ENCODE measurements at regions not wholly inside any gene's neighbourhood (a gene's known extent, or its start where the extent isn't known, plus 50 kb on each side); places are given as distances from the start of the nearest gene placed in this dataset.

GRCh38 chr19:31445406-31445805 lies 96.2 kb upstream of the TSHZ3 start:
- DNase-seq (ENCODE audit: low spot score) = no peak

DNA sequence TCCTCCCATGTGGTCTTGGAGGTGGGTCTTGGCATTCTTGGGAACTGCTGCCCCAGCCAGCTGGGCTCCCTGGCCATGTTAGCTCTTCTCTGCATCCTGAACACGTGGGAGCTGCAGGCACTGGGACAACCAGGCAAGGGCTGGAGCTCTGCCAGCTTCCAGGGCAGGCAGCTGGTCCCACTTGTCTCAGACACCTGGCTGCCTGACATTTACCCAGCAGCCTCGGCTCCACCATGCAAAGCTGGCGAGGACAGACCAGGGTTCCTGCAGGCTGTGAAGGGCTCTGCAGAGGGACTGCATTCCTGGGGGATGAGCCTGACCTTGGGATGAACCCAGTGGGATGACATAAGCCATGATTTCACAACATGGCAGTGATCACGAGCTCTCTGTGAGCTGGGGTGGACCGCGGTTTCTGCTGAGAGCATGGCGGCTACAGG lies 99.0 kb upstream of the TSHZ3 start:
- no peak for DNase-seq (ENCODE audit: low spot score)

DNA sequence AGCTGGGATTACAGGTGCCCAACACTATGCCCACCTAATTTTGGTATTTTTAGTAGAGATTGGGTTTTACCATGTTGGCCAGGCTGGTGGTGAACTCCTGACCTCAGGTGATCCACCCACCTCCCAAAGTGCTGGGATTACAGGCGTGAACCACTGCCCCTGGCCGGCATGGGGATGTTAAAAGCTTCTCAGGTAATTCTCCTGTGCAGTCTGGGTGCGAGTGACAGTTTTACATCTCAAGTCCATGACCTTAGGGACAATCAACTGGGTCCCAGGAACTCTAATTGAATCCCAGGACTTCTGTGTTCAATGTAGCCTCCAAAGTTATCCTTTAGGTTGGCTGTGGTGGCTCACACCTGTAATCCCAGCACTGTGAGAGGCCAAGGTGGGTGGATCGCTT lies 100.1 kb upstream of the TSHZ3 start:
- no peak for DNase-seq (ENCODE audit: low spot score)

GRCh38 chr19:31450696-31451095 lies 101.5 kb upstream of the TSHZ3 start:
- DNase-seq (ENCODE audit: low spot score) = no peak

- no peak for DNase-seq (ENCODE audit: low spot score)
Observed at GRCh38 chr19:31451686-31452330, 102.6 kb upstream of the TSHZ3 start.

- no peak for DNase-seq (ENCODE audit: low spot score)
Observed at GRCh38 chr19:31459430-31459829, 110.2 kb upstream of the TSHZ3 start.

DNA sequence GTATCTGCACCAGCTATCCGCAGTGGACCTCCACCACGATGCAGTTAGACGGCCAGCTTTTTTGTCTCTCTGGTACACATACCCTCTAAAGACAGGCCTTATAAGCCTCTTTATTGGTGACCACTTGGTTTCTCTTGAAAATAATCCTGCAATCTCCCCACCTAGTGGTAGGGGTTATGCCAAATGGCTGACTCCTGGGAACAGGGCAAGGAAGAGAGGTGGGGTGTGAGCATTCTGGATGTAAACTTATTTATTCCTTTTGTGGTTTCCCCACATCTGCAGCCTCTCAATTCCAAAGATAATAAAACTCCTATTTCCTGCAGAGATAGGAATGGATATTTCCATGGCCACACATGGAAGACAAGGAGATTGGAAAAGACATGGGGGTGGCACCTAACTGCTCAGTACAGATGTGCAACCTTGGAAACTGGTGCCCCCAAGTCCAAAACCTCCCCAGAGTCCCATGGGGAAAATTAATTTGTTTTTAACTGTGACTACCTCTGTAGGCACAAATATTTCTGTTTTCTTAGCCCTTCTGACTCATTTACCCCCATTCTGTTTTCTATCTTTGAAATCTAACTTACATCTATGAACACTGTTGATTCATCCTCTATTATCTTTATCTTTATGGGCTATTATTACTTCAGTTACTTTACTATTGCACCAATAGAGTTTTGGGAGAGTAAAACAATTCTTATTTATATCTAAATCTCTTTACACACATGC lies 112.7 kb upstream of the TSHZ3 start:
- no peak for DNase-seq (ENCODE audit: low spot score)

- DNase-seq (ENCODE audit: low spot score) = peak; percentile 3
Observed at GRCh38 chr19:31470229-31470939, 121.1 kb upstream of the TSHZ3 start.

DNA sequence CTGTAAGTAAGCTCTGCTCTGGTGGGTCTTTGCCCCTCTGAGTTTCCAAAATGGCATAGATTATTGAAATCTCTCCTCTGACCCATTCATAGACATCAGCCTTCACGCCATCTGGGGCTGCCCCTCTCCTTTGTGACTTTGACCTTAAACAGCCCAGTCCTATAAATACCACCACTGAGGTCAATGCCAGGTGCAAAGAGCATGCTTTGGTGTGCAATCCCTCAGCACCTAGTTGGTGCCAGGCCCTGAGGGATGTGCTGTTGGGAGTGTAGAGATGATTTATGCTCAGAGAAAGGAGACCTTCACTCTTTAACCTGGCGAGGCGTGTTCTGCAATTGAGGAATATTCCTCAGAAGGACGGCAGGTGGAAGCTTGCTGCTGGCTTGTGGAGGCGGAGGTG lies 121.7 kb upstream of the TSHZ3 start:
- DNase-seq (ENCODE audit: low spot score) = no peak

GRCh38 chr19:31478241-31478640 lies 129.0 kb upstream of the TSHZ3 start:
- DNase-seq (ENCODE audit: low spot score) = no peak

DNA sequence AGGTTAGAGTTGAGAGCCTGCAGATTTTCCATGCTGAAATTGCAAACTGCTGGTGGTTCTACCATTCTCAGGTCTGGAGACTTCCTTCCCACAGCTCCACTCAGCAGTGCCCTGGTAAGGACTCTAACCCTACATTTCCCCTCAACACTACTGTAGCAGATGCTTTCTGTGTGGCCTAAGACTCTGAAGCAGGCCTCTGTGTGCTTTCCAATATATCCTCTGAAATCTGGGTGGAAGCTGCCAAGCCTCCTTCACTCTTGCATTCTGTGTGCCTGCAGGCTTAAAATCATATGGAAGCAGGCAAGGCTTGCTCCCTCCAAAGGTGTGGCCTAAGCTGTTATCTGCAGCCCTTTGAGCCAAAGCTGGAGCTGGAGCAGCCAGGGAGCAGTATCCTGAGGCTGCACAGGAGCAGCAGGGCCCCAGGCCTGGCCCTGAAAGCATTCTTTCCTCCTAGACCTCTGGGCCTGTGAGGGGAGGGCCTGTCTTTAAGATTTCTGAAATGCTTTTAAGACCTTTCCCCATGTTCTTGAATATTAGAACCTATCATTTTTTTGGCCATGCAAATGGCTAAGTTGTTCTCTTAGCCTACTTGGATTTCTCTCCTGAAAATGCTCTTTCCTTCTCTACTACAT lies 134.1 kb upstream of the TSHZ3 start:
- no peak for DNase-seq (ENCODE audit: low spot score)

DNA sequence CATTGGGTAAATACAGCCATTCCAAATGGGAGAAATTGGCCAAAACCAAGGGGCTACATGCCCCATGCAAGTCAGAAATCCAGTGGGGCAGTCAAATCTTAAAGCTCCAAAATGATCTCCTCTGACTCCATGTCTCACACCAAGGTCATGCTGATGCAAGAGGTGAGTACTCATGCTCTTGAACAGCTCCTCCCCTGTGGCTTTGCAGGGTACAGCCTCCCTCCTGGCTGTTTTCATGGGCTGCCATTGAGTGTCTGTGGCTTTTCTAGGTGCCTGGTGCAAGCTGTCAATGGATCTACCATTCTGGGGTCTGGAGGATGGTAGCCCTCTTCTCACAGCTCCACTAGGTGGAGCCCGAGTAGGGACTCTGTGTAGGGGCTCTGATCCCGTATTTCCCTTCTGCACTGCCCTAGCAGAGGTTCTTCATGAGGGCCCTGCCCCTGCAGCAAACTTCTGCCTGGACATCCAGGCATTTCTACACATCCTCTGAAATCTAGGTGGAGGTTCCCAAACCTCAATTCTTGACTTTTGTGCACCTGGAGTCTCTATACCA lies 135.7 kb upstream of the TSHZ3 start:
- DNase-seq (ENCODE audit: low spot score) = peak; percentile 22

- no peak for DNase-seq (ENCODE audit: low spot score)
Observed at GRCh38 chr19:31485472-31485871, 136.2 kb upstream of the TSHZ3 start.

- no peak for DNase-seq (ENCODE audit: low spot score)
Observed at GRCh38 chr19:31491242-31491641, 142.0 kb upstream of the TSHZ3 start.

- DNase-seq (ENCODE audit: low spot score) = no peak
Observed at GRCh38 chr19:31492050-31492449, 142.8 kb upstream of the TSHZ3 start.

DNA sequence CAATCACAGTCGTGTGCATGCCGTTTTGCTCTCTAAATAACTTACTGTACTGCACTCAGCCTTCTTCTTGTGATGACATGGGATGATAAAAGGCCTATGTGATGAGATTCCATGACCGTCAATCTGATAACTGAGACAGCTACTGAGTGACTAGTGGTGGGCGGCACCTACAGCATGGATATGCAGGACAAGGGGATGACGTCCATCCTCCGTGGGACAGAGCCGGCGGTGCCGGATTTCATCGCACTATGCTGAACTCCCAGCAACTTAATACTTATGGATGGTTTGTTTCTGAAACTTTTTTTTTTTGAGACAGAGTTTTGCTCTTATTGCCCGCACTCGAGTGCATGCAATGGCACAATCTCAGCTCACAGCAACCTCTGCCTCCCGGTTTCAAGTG lies 146.8 kb upstream of the TSHZ3 start:
- DNase-seq (ENCODE audit: low spot score) = no peak

DNA sequence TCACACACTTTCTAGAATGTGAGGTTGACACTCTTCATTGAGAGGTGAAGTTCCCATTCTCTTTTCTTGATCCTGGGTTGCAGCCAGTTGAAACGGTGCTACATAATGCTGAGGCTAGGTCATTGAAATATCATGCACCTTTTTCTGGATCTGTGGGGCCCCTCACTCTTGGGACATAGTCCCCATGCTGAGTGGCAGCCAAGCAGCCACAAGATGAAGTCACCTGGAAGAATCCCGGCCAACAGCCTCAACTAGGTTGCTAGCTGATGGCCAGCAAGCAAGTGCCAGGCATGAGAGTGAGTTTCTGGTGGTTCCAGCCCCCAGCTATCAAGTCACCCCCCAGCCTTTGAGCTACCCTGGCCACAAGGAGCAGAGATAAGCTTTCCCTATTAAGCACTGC lies 148.5 kb upstream of the TSHZ3 start:
- no peak for DNase-seq (ENCODE audit: low spot score)

GRCh38 chr19:31498781-31499180 lies 149.5 kb upstream of the TSHZ3 start:
- no peak for DNase-seq (ENCODE audit: low spot score)

- no peak for DNase-seq (ENCODE audit: low spot score)
Observed at GRCh38 chr19:31499281-31500196, 150.3 kb upstream of the TSHZ3 start.

- DNase-seq (ENCODE audit: low spot score) = no peak
Observed at GRCh38 chr19:31500197-31500830, 151.1 kb upstream of the TSHZ3 start.

- no peak for DNase-seq (ENCODE audit: low spot score)
Observed at GRCh38 chr19:31500946-31501345, 151.7 kb upstream of the TSHZ3 start.

Data from NAMALWA (cell line).